Cardiac septum (tissue), 1 donor: ENCODE measurements at regions not wholly inside any gene's neighbourhood (a gene's known extent, or its start where the extent isn't known, plus 50 kb on each side); places are given as distances from the start of the nearest gene placed in this dataset.

Experiments
- DNase-seq: peaks from one replicate; pipeline ENCODE4 v3.0.0-alpha.2; 2020; ENCODE audit warnings: low spot score
- intact Hi-C: fragments of 100-400 bp; cut with DNase I; formaldehyde crosslinking; loops from one replicate; pipeline ENCODE4 v1.14.0; 2022
- donor health status: DM: no; HTN: no; CAD: no.

- intact Hi-C loops: no loop called here
- no peak for DNase-seq
Observed at GRCh38 chr7:128145191-128145590, 95.9 kb upstream of the LEP start.

GRCh38 chr7:128146052-128146451 lies 95.0 kb upstream of the LEP start:
- intact Hi-C loops: no loop called here
- no peak for DNase-seq

- intact Hi-C loops: no loop called here
- DNase-seq: no peak
Observed at GRCh38 chr7:128148676-128149075, 92.4 kb upstream of the LEP start.

- no peak for DNase-seq
- intact Hi-C loops: no loop called here
Observed at GRCh38 chr7:128150223-128150865, 90.7 kb upstream of the LEP start.

GRCh38 chr7:128151635-128152034 lies 89.4 kb upstream of the LEP start:
- no peak for DNase-seq
- intact Hi-C loops: no loop called here

- intact Hi-C loops: no loop called here
- DNase-seq: no peak
Observed at GRCh38 chr7:128152721-128153120, 88.4 kb upstream of the LEP start.

GRCh38 chr7:128153436-128153835 lies 87.6 kb upstream of the LEP start:
- intact Hi-C loops: no loop called here

GRCh38 chr7:128154504-128154903 lies 86.6 kb upstream of the LEP start:
- no peak for DNase-seq
- intact Hi-C loops: no loop called here

More at GRCh38 chr7:128153436-128153835, 87.6 kb upstream of the LEP start:
- DNase-seq: no peak

- DNase-seq: no peak
Observed at GRCh38 chr7:128155100-128155740, 85.9 kb upstream of the LEP start.

GRCh38 chr7:128157906-128158305 lies 83.2 kb upstream of the LEP start:
- no peak for DNase-seq

More at GRCh38 chr7:128155100-128155740, 85.9 kb upstream of the LEP start:
- intact Hi-C loops: no loop called here

GRCh38 chr7:128158370-128158769 lies 82.7 kb upstream of the LEP start:
- DNase-seq: no peak
- intact Hi-C loops: no loop called here

More at GRCh38 chr7:128157906-128158305, 83.2 kb upstream of the LEP start:
- intact Hi-C loops: no loop called here

GRCh38 chr7:128160296-128160695 lies 80.8 kb upstream of the LEP start:
- no peak for DNase-seq
- intact Hi-C loops: no loop called here

- no peak for DNase-seq
- intact Hi-C loops: no loop called here
Observed at GRCh38 chr7:128161466-128162125, 79.5 kb upstream of the LEP start.

GRCh38 chr7:128162666-128163065 lies 78.4 kb upstream of the LEP start:
- DNase-seq: no peak
- intact Hi-C loops: no loop called here

GRCh38 chr7:128163473-128163872 lies 77.6 kb upstream of the LEP start:
- DNase-seq: no peak
- intact Hi-C loops: no loop called here

- DNase-seq: no peak
- intact Hi-C loops: no loop called here
Observed at GRCh38 chr7:128164061-128164954, 76.8 kb upstream of the LEP start.

GRCh38 chr7:128164955-128165670 lies 76.0 kb upstream of the LEP start:
- intact Hi-C loops: no loop called here
- no peak for DNase-seq

GRCh38 chr7:128165927-128166420 lies 75.1 kb upstream of the LEP start:
- intact Hi-C loops: no loop called here
- DNase-seq: no peak

- intact Hi-C loops: no loop called here
- DNase-seq: no peak
Observed at GRCh38 chr7:128166603-128167041, 74.5 kb upstream of the LEP start.
